ENCODE measurements at regions not wholly inside any gene's neighbourhood (a gene's known extent, or its start where the extent isn't known, plus 50 kb on each side); places are given as distances from the start of the nearest gene placed in this dataset.

DNA sequence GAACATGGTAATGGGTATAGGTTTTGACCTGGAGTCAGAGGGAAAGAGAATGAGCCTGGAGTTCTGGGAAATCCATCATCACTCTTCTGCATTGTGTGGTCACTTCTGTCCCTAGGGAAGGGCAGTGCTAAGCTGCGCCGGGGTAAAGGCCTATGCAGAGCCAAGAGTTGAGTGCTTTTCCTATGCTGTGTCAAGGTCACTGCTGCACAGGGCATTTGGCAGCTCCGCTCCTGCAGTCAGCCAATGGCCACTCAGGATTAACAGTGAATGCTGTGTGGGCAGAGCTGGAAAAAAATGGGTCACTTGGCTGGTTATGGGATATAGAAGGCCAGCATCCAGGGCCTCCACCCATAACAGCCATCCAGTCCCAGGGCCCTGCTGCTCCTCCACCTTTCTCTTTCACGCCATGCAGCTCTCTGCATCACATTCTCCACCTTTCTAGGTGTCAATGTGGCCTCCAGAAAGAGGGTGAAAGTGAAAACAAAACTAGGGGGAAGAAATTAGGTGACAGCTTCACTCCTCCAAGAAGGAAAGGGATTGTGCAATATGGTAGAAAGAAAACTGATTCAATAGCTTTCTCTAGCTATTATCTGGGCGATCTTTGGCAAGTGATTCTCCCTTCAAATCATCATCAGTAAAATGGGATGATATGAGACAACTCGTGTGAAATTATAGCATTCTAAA, 279.3 kb upstream of the ANKRD55 start:
- TF ChIP-seq, protein P1, sequence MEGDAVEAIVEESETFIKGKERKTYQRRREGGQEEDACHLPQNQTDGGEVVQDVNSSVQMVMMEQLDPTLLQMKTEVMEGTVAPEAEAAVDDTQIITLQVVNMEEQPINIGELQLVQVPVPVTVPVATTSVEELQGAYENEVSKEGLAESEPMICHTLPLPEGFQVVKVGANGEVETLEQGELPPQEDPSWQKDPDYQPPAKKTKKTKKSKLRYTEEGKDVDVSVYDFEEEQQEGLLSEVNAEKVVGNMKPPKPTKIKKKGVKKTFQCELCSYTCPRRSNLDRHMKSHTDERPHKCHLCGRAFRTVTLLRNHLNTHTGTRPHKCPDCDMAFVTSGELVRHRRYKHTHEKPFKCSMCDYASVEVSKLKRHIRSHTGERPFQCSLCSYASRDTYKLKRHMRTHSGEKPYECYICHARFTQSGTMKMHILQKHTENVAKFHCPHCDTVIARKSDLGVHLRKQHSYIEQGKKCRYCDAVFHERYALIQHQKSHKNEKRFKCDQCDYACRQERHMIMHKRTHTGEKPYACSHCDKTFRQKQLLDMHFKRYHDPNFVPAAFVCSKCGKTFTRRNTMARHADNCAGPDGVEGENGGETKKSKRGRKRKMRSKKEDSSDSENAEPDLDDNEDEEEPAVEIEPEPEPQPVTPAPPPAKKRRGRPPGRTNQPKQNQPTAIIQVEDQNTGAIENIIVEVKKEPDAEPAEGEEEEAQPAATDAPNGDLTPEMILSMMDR (IDR thresholded peaks at IDR 0.05; ENCODE audit: insufficient read depth, low read length), result no peak
- TF ChIP-seq POLR2AphosphoS5 (IDR thresholded peaks at IDR 0.05; ENCODE audit: low read depth) (no peak), GABPA (IDR thresholded peaks at IDR 0.05; ENCODE audit: low read depth) (no peak), SPI1 (IDR thresholded peaks at IDR 0.05; ENCODE audit: borderline replicate concordance, low read depth) (no peak)
- TF ChIP-seq, protein P2, sequence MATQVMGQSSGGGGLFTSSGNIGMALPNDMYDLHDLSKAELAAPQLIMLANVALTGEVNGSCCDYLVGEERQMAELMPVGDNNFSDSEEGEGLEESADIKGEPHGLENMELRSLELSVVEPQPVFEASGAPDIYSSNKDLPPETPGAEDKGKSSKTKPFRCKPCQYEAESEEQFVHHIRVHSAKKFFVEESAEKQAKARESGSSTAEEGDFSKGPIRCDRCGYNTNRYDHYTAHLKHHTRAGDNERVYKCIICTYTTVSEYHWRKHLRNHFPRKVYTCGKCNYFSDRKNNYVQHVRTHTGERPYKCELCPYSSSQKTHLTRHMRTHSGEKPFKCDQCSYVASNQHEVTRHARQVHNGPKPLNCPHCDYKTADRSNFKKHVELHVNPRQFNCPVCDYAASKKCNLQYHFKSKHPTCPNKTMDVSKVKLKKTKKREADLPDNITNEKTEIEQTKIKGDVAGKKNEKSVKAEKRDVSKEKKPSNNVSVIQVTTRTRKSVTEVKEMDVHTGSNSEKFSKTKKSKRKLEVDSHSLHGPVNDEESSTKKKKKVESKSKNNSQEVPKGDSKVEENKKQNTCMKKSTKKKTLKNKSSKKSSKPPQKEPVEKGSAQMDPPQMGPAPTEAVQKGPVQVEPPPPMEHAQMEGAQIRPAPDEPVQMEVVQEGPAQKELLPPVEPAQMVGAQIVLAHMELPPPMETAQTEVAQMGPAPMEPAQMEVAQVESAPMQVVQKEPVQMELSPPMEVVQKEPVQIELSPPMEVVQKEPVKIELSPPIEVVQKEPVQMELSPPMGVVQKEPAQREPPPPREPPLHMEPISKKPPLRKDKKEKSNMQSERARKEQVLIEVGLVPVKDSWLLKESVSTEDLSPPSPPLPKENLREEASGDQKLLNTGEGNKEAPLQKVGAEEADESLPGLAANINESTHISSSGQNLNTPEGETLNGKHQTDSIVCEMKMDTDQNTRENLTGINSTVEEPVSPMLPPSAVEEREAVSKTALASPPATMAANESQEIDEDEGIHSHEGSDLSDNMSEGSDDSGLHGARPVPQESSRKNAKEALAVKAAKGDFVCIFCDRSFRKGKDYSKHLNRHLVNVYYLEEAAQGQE (IDR thresholded peaks at IDR 0.05; ENCODE audit: insufficient replicate concordance, low read depth), result no peak

Data from HL-60 (cell line).